Tibial nerve (tissue), 4 donors: ENCODE measurements at regions not wholly inside any gene's neighbourhood (a gene's known extent, or its start where the extent isn't known, plus 50 kb on each side); places are given as distances from the start of the nearest gene placed in this dataset.
A peak's percentile ranks its signal among the peaks of the same experiment; 100 is the strongest.

ENCODE experiments used
- DNase-seq, 2 donors: peaks; one replicate each; pipeline ENCODE4 v3.0.0-alpha.2; 2019; ENCODE audit warnings: low spot score in 2 of 2
- H3K27ac ChIP-seq, 4 donors: fragments of 200-600 bp; sonication (generic) in 3 of 4; one replicate each; pipeline ENCODE4 v1.5.1; 2017 to 2019; ENCODE audit warnings: mild to moderate bottlenecking in 1 of 4
- H3K27me3 ChIP-seq, 2 donors: fragments of 200-600 bp; sonication (generic) in 1 of 2; one replicate each; pipeline versions ENCODE4 v1.5.1 to v1.6.0; 2017 to 2019
- H3K36me3 ChIP-seq, 3 donors: fragments of 200-600 bp; sonication (generic); one replicate each; pipeline ENCODE4 v1.5.1; 2018 to 2019
- H3K4me1 ChIP-seq, 4 donors: fragments of 200-600 bp; sonication (generic) in 3 of 4; one replicate each; pipeline ENCODE4 v1.5.1; 2017 to 2019
- H3K4me3 ChIP-seq, 4 donors: fragments of 200-600 bp; sonication (generic) in 3 of 4; one replicate each; pipeline ENCODE4 v1.5.1; 2017 to 2019; ENCODE audit warnings: mild to moderate bottlenecking in 1 of 4, moderate library complexity in 1 of 4
- H3K9me3 ChIP-seq, 4 donors: fragments of 200-600 bp; sonication (generic) in 3 of 4; one replicate each; pipeline ENCODE4 v1.5.1; 2017 to 2019
- EP300 ChIP-seq, 2 donors: sonication (generic); formaldehyde crosslinking; IDR thresholded peaks; one replicate each; pipeline ENCODE4 v1.6.1; 2017; ENCODE audit warnings: antibody characterized with exemption in 2 of 2, mild to moderate bottlenecking in 1 of 2
- POLR2A ChIP-seq, 2 donors: fragments of 450-650 bp; IDR thresholded peaks; one replicate each; pipeline ENCODE4 v1.6.1; 2017; ENCODE audit warnings: antibody characterized with exemption in 2 of 2, mild to moderate bottlenecking in 2 of 2, moderate library complexity in 2 of 2
- WGBS, 2 donors: methylation state at CpG; one replicate each; pipeline ENCODE4 v1.1.5; 2018; 5-methylcytosine and 5-hydroxymethylcytosine counted together
- TF ChIP-seq, protein P1 (sequence below), 5 experiments: fragments of 200-600 bp in 3 of 5; fragments of 450-650 bp in 2 of 5; sonication (generic) in 3 of 5; IDR thresholded peaks; one replicate each; pipeline ENCODE4 v1.5.1; 2016 to 2019; ENCODE audit warnings: antibody characterized with exemption in 5 of 5, mild to moderate bottlenecking in 3 of 5, moderate library complexity in 2 of 5

DNA sequence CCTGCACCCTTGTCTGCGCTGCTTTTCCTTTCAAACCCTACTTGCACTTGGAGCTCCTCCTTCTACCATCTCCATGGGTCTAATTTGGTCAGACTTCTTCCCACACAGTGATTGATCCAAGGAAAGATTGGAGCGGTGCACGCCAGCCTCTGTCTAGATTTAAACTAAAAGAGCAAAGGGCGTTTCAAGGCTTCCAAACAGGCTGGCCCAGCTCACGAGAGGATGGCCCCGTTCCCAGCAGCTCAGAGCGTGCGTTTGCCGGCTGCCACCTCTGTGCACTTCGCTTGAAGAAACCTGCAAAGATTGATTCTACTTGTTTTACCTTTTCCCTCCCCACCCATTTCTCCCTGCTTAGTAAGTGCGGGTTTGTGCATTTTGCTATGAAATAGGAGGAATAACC is 78.8 kb upstream of the ALKAL2 start:
- peak overlapping the region in 1 of 4 donors; percentile 55 for H3K27ac ChIP-seq
- peaks cover 0 to 9% (median 0%) of the 10 kb centered on the region in 4 donors for H3K4me1 ChIP-seq
- 69% methylated on average over 11 of the region's 11 CpGs for WGBS, 2 donors
- no peaks in the 10 kb centered on the region for H3K36me3 ChIP-seq
- peaks cover 0 to 16% (median 1%) of the 10 kb centered on the region in 4 donors for H3K9me3 ChIP-seq
- no peak overlapping the region for H3K4me3 ChIP-seq
- H3K27me3 ChIP-seq = no peaks in the 10 kb centered on the region
- TF ChIP-seq EP300 (IDR thresholded peaks at IDR 0.05) (no peak), POLR2A (IDR thresholded peaks at IDR 0.05) (no peak)
- TF ChIP-seq, protein P1, sequence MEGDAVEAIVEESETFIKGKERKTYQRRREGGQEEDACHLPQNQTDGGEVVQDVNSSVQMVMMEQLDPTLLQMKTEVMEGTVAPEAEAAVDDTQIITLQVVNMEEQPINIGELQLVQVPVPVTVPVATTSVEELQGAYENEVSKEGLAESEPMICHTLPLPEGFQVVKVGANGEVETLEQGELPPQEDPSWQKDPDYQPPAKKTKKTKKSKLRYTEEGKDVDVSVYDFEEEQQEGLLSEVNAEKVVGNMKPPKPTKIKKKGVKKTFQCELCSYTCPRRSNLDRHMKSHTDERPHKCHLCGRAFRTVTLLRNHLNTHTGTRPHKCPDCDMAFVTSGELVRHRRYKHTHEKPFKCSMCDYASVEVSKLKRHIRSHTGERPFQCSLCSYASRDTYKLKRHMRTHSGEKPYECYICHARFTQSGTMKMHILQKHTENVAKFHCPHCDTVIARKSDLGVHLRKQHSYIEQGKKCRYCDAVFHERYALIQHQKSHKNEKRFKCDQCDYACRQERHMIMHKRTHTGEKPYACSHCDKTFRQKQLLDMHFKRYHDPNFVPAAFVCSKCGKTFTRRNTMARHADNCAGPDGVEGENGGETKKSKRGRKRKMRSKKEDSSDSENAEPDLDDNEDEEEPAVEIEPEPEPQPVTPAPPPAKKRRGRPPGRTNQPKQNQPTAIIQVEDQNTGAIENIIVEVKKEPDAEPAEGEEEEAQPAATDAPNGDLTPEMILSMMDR (IDR thresholded peaks at IDR 0.05) = no peak
- no peak for DNase-seq

DNA sequence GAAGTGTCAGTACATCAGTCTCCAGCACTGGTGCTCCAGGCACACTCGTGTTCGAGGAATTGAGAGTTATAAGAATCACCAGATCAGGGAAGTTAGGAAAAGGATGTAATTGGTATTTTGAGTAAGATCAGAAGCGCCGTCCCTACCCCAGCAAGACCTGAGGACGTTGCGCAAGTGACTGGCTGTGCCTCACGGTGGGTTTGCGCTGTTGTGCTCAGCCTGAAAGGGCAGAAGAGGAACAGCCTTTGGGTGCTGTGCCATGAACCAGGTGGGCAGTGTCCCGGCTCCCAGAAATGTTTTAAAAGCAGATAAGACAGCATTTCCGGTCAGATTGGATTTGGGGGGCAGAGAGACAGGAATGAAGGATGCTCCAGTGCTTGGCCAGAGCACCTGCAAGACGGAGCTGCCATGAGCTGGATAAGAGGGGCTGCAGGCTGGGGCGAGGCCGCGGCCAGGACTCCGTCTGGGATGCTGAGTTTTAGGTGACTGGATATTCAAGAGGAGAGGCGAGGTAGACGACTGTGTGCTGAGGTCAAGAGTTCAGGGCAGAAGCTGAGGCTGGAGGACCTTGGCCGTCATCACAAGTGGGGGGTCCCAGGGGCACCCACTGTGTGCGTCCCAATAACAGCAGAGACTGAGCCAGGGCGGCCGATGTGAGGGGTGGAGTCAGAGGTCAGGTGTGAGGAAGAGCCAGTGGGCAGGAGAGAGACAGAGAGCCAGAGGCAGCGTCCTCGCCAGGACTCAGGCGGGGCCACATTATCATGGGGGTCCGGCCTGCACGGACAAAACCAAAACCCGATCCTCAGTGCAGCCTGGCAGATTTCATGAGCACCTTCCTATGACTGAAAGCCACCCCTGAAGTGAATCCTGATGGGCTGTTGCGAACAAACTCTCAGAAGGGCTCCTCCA is 77.7 kb upstream of the ALKAL2 start:
- TF ChIP-seq, protein P1 (IDR thresholded peaks at IDR 0.05) = no peak
- no peak for TF ChIP-seq POLR2A (IDR thresholded peaks at IDR 0.05)
- TF ChIP-seq EP300 (IDR thresholded peaks at IDR 0.05) = no peak
- DNase-seq = no peak
- H3K9me3 ChIP-seq = peaks cover 0 to 14% (median 0%) of the 10 kb centered on the region in 4 donors
- no peaks in the 10 kb centered on the region for H3K27me3 ChIP-seq
- H3K4me3 ChIP-seq = no peak overlapping the region
- H3K4me1 ChIP-seq = peaks cover 0 to 9% (median 0%) of the 10 kb centered on the region in 4 donors
- 86 to 91% methylated on average over 28 of the region's 28 CpGs for WGBS, 2 donors
- no peaks in the 10 kb centered on the region for H3K36me3 ChIP-seq
- H3K27ac ChIP-seq = no peak overlapping the region

DNA sequence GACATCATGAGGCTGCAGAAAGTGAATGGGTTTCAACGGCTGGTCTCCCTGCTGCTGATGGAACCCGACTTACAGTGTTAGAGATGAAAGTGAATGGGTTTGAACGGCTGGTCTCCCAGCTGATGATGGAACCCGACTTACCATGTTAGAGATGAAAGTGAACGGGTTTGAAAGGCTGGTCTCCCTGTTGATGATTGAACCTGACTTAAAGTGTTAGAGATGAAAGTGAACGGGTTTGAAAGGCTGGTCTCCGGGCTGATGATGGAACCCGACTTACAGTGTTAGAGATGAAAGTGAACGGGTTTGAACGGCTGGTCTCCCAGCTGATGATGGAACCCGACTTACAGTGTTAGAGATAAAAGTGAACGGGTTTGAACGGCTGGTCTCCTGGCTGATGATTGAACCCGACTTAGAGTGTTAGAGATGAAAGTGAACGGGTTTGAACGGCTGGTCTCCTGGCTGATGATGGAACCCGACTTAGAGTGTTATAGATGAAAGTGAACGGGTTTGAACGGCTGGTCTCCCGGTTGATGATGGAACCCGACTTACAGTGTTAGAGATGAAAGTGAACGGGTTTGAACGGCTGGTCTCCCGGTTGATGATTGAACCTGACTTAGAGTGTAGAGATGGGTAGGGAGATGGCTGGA is 76.1 kb upstream of the ALKAL2 start:
- H3K9me3 ChIP-seq = peaks cover 0 to 14% (median 0%) of the 10 kb centered on the region in 4 donors
- H3K27me3 ChIP-seq = no peaks in the 10 kb centered on the region
- H3K36me3 ChIP-seq = no peaks in the 10 kb centered on the region
- H3K27ac ChIP-seq = no peak overlapping the region
- no peak overlapping the region for H3K4me3 ChIP-seq
- peaks cover 0 to 9% (median 0%) of the 10 kb centered on the region in 4 donors for H3K4me1 ChIP-seq
- no peak for TF ChIP-seq POLR2A (IDR thresholded peaks at IDR 0.05)
- TF ChIP-seq, protein P1 (IDR thresholded peaks at IDR 0.05) = no peak
- TF ChIP-seq EP300 (IDR thresholded peaks at IDR 0.05) = no peak
- WGBS, 2 donors = 91% methylated on average over 24 of the region's 24 CpGs
- DNase-seq = no peak

DNA sequence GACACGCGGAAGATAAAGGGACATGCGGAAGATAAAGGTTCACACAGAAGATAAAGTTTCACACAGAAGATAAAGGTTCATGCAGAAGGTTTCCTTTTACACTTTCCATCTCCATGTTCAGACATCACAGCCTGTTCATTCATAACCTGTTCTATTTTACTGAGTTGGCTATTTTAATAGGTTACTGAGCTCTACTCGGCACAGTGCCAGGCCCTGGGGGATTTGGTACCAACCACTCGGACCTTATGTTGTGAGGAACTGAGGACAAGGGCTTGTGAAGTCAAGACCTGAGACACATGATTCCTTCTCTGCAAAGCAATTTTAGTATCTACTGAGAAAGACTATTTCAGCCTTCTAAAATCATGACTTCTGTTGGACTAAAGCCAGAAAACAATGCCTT is 75.0 kb upstream of the ALKAL2 start:
- no peaks in the 10 kb centered on the region for H3K36me3 ChIP-seq
- H3K4me3 ChIP-seq = no peak overlapping the region
- peaks cover 0 to 14% (median 0%) of the 10 kb centered on the region in 4 donors for H3K9me3 ChIP-seq
- DNase-seq = no peak
- WGBS, 2 donors = 82 to 87% methylated on average over 5 of the region's 5 CpGs
- TF ChIP-seq POLR2A (IDR thresholded peaks at IDR 0.05) (no peak), EP300 (IDR thresholded peaks at IDR 0.05) (no peak)
- TF ChIP-seq, protein P1 (IDR thresholded peaks at IDR 0.05) = no peak
- H3K4me1 ChIP-seq = peaks cover 0 to 9% (median 0%) of the 10 kb centered on the region in 4 donors
- H3K27me3 ChIP-seq = no peaks in the 10 kb centered on the region
- H3K27ac ChIP-seq = no peak overlapping the region

DNA sequence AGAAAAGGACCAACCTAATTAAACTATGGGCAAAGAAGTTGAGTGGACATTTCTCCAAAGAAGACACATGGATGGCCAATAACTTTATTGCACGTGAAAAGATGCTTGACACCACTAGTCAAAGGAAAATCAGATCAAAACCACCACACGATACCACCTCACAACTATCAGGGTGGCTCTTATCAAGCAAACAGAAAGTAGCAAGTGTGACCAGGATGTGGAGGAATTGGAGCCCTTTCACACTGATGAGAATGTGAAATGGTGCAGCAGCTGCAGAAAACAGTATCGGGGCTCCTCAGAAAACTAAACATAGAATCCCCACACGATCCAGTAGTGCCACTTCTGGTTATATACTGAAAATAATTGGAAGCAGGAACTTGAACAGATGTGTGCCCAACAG is 72.2 kb upstream of the ALKAL2 start:
- TF ChIP-seq, protein P1 (IDR thresholded peaks at IDR 0.05) = no peak
- TF ChIP-seq EP300 (IDR thresholded peaks at IDR 0.05) (no peak), POLR2A (IDR thresholded peaks at IDR 0.05) (no peak)
- Histone ChIP-seq H3K27ac (no peak overlapping the region), H3K9me3 (peaks cover 0 to 14% (median 0%) of the 10 kb centered on the region in 4 donors), H3K4me1 (no peaks in the 10 kb centered on the region), H3K36me3 (no peaks in the 10 kb centered on the region), H3K4me3 (no peak overlapping the region), H3K27me3 (no peaks in the 10 kb centered on the region)
- 76 to 81% methylated on average over 4 of the region's 4 CpGs for WGBS, 2 donors
- no peak for DNase-seq
